HG03460 (cell line): ENCODE measurements at regions not wholly inside any gene's neighbourhood (a gene's known extent, or its start where the extent isn't known, plus 50 kb on each side); places are given as distances from the start of the nearest gene placed in this dataset.
A peak's percentile ranks its signal among the peaks of the same experiment; 100 is the strongest.
"Not testable (repeated sequence)": the region's sequence is repeated elsewhere in the genome, so short reads cannot be mapped to it uniquely, and the experiment has no call there.

Experiments used
- ATAC-seq: cut with Tn5 transposase; IDR thresholded peaks from one replicate; pipeline ENCODE4 v1.9.1; 2021; ENCODE audit not compliant: unreplicated experiment

DNA sequence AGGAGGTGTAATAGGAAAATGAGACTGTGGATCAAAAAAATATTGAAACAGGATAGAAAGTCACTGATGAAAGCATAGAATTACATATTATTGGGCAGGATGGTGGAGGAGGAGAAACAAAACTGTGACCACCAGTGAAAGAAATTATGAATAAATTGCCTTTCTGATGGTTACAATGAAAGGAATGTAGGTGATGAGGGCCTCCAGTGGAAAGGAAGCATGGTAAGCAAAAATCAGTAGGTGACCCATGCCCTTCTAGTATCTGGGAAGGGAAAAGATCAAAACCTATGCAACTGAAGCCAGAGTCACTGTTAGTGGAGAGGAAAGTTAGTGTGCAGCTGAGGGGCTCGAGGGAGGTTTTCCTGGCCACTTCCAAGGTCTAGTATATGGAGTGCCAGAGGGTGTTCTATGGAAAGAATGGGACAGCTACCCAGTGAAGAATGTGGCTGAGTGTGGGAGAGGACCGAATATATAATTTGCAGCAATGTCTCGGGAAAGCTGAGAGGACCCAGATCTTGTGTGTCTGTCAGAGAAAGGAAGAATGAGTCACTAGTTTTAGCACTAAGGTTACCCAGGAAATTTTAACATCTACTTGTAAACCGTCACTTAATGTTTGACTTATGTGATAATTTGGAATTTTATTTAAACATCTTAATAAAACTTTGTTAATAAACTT, 146.2 kb downstream of the NFKBIZ start:
- ATAC-seq: no peak

DNA sequence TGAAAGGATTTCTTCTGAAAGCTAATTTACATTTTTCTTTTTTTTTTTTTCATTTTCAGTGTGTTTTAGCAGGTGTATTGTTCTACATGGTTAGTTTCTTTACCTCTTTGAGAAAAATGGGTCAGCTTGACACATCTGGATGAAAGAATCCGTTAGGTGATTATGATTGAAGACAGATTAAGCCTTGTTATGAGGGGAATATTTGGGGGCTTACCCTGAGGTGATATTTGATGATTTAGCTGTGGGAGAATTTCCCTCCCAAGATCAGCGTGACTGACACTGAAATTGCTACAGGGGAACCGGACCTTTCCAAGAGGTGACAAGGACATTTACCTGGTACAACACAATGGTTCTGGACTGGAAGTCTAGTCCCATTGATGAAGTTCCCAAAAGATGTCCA, 147.5 kb downstream of the NFKBIZ start:
- ATAC-seq: peak; percentile 64

DNA sequence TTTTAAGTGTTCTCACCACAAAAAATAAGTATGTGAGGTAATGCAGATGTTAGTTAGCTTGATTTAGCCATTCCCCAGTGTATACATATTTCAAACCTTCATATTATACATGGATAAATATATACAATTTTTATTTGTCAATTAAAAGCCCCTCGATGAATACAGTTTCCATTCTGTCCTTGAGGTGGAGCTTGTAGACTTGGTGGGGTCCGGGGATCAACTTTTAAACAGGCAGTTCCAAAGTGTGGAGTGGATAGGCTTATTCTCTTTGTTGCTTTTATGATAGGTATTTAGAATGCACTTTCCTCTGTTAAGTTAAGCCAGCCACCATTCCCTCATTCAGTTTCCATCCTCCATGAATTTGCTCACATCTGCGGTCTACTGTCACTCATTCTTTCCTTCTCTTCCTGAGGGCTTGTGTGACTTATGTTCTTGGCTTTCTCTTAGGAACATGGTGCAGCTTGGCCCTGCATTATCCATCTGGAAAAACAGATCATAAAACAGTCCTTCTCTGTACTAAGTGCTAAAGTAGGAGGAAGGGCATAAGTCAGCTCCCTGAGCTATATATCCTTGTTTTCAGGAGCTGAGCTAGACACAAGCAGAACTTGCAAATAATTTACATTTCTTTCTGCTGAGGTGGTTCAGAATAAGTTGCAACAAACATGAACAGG, 149.1 kb downstream of the NFKBIZ start:
- ATAC-seq: no peak

DNA sequence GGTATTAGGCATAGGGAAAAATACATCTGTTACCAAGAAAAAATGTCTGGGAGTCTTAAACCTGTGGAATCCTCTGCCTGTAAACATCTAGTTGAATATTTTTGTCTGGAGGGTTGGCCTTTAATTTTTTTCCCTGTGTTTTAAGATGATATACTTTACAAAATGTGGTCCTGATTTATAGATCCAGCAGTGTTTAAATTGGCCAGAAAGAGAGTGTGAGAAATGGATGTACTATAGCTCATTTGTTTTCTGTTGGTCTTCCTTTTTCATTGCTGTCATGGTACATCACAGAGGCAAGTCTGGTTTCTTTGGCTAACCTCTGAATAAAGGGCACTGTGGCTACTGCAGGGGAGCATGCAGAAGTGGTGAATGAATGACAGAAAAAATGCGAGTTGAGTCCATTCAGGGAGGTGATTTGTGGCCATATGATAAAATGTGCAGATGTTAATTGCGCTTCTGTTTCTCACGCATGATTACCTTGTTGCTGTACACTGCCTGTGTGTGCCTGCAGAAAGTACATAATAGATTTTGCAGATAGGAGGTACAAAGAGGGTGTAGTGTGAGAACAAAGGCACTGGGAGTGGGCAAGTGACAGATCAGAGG, 150.0 kb downstream of the NFKBIZ start:
- ATAC-seq: no peak

DNA sequence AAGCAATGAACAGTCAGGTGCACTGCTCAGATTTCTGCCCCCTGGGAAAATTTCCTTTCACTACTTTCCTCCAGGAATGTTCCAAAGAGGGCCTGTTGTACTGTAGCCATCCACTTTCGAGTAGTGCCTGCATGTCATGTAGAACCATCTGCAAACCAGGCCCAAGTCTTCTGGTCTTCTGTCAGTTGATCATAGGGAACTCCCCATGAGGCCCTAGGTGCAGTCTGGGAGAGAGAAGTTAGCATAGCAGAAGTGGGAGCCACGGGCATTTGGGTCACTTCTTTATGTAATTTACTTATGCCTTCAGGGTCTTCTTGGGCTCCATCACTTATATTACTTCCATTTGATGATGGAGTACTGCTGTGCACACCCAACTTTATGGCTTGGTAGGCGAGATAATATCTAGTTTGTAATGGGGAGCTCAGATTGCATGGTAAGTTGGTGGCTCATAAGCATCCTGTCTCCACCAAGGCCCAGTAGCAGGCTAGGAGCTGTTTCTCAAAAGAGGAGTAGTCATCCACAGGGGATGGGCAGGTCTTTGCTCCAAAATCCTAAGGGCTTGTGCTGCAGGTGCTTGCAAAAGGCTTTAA, 151.4 kb downstream of the NFKBIZ start:
- ATAC-seq: no peak

DNA sequence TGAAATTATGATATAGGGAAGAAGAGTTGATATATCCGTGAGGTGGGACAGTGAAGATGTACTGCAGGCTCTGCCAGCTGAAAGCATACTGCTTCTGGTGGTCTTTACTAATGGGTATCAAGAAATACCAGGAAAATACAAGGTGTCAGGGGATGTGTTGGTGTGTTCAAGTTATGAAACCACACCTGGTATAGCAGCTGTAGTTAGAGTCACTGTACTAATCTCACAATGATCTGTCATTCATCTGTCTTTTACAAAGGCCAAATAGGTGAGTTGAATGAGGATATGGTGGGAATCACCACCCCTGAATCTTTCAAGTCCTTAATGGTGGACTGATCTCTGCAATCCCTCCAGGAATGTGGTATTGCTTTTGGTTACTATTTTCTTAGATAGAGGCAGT, 152.7 kb downstream of the NFKBIZ start:
- no peak for ATAC-seq

DNA sequence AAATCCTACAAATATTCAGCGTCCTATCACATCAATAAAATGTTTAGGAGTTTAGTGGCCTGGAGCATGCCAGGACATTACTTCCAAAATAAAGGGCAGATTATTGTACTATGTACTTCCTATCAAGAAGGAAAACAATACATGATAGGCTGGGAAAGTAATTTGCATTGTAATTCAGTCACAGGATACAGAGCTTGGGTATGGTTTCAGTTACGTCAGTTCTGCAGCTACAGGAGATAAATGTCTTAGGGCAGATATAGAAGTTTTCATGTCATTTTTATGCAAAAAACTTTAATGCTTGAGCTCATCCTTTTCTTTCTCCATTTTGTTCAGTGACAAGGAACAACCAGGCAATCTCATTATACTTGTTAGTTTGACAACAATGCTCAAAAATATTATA, 155.2 kb downstream of the NFKBIZ start:
- no peak for ATAC-seq

DNA sequence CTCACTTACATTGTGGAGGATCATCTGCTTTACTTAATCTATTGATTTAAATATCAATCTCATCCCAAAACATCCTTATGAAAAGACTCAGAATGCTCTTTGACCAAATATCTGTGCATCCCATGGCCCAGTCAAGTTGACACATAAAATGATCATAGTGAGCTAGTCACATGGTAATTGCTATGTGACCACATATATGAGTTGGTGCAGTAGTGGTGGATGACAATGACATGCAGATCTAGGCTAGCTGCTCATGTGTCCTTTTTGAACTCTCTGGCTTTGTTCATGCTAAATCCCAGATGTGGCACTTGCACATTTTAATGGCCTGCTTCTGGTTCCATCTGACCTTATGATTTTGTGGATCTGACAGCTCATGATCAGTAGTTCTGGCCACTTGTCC, 156.2 kb downstream of the NFKBIZ start:
- no peak for ATAC-seq

DNA sequence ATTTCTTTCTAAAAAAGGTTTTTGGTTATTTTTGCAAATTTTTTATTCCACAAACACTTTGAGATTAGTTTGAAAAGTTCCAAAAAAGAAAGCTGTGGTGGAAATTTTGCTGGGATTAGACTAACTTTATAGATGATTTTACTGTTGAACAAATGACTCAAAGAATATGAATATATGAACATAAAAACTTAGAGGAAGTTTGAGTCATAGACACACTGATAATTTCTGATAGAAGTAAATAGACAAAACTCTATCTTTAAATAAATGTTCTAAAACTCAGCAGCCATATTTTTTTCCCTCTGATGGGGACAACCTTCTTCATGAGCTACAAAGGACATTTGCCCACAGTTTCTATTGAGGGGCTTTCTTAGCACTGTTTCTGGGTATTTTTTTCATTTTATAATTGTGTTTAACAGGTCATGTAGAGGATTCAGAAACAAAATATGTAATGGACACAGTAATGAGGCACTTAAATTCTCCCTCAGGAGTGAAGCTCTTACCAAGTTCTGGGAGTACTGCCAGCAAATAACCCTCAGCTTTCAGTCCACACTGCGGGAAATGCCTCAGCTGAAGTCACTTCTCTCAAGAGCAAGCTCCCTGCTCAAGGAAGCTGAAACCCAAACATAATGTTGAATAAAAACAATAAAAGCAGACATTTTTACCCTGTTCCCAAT, 157.6 kb downstream of the NFKBIZ start:
- ATAC-seq: no peak

DNA sequence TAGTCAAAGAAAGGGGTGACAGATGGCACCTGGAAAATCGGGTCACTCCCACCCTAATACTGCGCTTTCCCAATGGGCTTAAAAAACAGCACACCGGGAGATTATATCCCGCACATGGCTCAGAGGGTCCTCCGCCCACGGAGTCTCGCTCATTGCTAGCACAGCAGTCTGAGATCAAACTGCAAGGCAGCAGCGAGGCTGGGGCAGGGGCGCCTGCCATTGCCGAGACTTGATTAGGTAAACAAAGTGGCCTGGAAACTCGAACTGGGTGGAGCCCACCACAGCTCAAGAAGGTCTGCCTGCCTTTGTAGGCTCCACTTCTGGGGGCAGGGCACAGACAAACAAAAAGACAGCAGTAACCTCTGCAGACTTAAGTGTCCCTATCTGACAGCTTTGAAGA, 159.1 kb downstream of the NFKBIZ start:
- not testable (repeated sequence) for ATAC-seq

DNA sequence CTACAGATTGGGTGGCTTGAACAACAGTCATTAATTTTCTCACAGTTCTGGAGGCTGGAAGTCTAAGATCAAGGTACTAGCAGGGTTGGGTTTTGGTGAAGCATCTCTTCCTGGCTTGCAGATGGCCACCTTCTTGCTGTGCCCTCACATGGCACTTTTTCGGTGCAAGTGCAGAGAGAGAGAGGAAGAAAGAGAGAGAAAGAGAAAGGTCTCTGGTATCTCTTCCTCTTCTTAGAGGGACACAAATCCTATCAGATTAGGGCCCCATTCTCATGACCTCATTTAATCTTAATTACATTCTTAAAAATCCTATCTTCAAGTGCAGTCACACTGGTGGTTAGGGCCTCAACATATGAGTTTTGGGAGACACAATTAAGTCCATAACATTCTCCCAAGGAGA, 167.1 kb downstream of the NFKBIZ start:
- no peak for ATAC-seq

DNA sequence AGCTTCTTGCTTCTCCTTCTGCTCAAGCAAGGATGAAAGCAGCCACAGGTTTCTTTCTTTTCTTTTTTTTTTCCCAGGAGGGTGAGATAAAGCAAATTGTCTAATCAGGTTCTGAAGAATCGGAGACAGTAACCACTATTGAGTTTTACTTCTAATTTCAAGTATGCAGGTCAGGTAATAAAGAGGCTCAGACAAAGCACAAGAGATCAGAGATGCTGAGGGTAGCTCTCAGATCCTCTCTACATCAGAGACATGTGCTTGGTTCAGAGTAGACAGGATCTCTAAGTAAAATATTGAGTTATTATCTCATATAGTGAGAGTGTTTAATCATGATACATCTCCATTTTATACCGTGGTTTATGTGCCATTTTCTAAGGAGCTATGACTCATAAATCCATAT, 168.5 kb downstream of the NFKBIZ start:
- ATAC-seq: peak; percentile 59

DNA sequence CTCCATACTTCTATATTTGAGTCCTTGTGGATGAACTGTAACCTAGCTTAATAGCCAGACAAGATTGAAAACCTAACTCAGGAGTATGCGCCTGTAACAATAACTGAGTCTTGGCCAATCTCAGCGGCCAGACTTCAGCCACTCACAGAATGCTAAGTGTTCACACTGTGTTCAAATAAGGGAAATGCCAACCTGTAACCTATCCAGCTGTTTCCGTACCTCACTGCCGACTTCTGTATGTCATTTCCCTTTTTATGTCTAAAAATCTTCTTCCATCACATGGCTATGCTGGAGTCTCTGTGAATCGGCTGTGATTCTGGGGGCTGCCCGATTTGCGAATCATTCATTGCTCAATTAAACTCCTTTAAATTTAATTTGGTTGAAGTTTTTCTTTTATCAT, 169.2 kb downstream of the NFKBIZ start:
- no peak for ATAC-seq

DNA sequence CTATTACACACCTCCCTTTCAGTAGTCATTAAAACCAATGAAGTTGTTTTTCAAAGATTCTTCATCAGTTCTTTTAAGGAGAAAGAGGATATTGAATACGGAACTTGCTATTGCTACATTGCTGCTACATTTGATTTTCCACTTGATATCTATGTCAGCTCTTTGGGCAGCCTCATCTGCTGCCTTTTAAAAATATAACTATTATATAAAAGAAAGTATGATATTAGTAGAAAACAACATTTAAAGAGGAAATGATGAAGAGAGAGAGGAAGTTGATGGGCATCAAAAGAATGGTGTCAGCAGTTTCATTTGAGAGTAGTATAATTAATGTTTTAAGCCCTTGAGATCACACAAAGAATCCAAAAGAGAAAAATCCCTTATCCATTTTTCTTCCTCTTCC, 171.4 kb downstream of the NFKBIZ start:
- ATAC-seq: no peak

DNA sequence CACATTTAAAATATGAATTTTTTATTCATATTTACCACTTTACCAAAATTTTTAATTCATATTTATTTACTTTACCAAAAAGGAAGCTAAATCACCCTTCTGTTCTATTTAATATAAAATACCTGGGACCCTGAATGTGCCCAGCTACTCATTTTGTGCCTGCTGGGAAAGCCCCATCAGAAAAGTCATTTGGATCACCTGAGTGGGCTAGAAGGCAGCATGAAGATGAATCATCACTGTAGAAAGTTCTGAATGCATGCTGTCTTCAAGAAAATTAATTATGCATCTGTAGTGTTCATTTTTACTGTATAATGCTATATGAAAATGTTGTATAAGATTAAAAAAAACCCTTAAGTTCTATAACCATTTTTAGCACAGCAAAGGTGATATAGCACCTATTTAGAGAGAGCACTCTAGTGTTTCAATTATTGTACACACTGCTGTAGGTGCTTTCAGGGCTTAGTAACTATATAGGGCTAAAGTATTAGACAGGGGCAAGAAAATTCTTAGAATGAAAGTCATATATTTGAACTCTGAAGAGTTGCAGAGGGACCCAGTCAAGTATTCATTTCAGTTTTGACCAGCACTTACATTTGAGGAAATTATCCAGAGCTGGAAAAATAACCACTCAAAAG, 175.1 kb downstream of the NFKBIZ start:
- no peak for ATAC-seq

DNA sequence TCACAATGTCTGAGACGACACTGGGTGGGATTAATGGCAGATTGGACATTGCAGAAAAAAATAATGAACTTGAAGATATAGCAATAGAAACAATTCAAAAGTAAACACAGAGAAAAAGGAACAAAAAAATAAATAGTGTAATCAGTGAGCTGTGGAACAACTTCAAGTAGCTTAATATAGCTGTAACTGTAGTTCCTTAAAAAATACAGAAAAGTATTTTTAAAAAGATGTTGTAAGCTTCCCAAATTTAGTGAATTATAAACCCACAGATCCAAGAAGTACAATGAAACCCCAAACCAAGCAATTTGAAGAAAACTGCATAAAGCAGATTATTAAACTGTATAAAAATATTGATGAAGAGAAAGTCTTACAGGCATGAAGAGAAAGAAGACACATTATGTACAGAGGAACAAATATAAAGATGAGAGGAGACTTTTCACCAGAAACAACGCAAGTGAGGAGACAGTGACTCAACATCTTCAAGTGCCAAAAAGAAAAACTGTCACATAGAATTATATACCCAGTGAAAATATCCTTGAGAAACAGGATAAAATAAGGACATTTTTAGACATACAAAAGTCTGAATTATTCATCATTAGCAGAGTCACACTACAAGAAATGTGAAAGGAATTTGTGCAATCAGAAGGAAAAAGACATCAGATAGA, 176.4 kb downstream of the NFKBIZ start:
- no peak for ATAC-seq

DNA sequence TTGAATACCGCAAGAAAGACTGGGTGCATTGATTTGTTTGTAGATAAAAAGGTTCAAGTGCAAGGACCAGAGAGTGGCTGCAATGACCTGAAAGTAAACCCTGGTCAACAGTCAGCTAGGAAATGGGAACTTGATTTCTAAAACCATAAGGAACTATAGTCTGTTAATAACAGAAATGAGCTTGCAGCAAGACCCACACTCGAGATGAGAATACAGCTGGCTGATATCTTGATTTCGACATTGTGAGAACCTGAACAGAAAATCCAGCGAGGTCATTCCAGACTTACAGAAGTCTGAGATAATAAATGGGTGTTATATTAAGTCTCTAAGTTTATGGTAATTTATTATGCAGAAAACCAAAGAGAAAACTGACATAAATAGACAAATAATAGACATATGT, 177.3 kb downstream of the NFKBIZ start:
- ATAC-seq: no peak

DNA sequence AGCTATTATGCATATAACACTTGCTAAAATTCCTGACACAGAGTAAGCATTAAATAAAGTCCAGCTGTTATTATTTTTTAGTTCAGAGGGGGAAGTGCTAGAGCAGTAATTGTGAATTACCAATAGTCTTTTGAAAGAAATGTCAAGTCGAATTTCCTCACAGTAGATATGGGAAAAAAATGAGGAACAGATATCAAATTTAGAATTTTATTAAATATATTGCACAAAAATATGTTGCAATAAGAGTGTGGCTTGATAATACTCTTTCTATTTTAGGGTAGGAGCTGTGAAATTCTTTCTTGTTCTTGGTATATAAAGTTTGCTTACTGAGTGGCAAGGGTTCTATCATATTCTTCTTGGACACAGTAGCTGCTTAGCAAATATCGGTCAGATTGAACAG, 181.3 kb downstream of the NFKBIZ start:
- no peak for ATAC-seq

DNA sequence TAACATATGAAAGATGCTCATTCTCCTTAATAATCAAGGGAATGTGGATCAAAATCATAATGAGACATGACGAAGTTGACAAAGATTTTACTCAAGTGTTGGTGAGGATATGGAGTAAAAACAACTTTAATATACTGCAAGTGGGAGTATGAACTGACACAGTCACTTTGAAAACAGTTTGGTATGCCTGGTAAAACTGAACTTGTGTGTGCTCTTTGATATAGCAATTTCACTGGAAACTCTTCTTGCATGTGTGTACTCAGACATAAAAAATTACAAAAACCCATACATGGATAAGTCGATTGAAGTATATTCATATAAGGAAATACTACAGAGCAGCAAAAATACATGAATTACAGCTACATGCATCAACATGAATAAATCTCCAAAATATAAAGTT, 182.5 kb downstream of the NFKBIZ start:
- no peak for ATAC-seq

DNA sequence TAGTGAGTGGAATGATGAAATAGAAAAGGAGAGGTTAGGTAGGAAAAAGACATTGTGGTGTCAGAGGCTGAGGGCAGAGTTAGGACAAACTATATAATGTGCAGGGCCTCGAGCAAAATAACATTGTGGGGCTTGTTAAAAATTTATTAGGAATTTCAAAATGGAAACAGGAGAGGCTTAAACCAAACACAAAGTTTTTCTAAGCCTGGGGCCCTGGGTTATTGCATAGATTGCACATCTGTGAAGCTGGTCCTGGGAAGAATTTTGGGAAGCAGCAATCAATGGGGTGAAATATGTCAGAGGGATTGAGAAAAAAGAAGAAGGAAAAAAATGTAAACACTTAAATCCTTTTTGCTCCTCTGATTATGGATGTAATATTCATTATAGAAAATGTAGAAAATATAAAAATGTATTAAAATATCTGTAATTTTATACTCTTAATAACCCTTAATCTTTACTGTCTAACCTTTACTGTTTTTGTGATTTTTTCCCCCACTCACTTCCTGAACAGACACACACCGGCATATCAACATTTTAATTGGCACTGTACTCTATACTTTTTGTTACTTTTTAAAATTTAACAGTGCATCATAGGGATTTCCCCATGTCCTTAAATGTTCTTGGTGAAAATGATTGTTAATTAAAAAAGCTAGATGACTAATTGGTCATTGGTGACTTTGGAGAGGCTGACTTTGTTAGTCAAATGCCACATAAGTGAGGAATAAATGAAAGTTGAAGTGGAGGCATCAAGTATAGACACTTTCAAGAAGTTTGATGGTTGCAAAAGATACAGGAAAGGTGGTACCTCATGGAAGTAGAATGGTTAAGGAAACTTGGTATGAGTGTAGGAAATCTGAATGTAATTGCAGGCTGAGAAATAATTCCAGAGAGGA, 183.4 kb downstream of the NFKBIZ start:
- ATAC-seq: no peak
